GM13977 (cell line): ENCODE measurements at regions not wholly inside any gene's neighbourhood (a gene's known extent, or its start where the extent isn't known, plus 50 kb on each side); places are given as distances from the start of the nearest gene placed in this dataset.

ENCODE experiments used
- DNase-seq: peaks from one replicate; pipeline ENCODE4 v3.0.0; 2012; ENCODE audit warnings: low spot score
- in situ Hi-C: fragments of 300-500 bp; cut with MboI; formaldehyde crosslinking; loops from one replicate; pipeline ENCODE4 v1.12.0; 2022; ENCODE audit warnings: low sequenced_read_pairs, low pct_unique_long_range_greater_than_20kb, mixed read lengths, inconsistent platforms; ENCODE audit not compliant: unreplicated experiment
- TF ChIP-seq, protein P1 (sequence below): IDR thresholded peaks from 2 replicates; pipeline ENCODE4 v1.5.1; 2012; ENCODE audit warnings: mild to moderate bottlenecking, control low read depth; ENCODE audit not compliant: insufficient read depth; ENCODE audit errors: extremely low read depth, missing control alignments

DNA sequence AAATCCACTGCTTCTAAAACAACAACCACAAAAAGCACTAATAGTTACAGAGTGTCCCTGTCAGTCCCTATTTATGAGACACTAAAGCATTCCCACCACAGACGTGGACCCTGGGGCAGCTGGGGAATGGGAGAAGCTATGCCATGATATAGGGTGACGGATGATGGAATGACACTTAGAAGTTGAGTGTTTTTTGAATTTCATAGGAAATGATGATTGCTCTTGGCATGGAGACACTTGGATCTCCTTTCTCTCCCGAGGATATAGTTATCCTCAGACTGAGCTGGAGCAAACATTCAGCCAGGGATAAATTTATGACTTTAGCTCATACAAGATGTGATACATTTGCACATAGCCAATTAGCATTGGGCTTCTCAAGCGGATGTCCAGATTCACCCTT lies 151.2 kb downstream of the EDN3 start:
- TF ChIP-seq, protein P1, sequence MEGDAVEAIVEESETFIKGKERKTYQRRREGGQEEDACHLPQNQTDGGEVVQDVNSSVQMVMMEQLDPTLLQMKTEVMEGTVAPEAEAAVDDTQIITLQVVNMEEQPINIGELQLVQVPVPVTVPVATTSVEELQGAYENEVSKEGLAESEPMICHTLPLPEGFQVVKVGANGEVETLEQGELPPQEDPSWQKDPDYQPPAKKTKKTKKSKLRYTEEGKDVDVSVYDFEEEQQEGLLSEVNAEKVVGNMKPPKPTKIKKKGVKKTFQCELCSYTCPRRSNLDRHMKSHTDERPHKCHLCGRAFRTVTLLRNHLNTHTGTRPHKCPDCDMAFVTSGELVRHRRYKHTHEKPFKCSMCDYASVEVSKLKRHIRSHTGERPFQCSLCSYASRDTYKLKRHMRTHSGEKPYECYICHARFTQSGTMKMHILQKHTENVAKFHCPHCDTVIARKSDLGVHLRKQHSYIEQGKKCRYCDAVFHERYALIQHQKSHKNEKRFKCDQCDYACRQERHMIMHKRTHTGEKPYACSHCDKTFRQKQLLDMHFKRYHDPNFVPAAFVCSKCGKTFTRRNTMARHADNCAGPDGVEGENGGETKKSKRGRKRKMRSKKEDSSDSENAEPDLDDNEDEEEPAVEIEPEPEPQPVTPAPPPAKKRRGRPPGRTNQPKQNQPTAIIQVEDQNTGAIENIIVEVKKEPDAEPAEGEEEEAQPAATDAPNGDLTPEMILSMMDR: no peak
- no peak for DNase-seq
- in situ Hi-C loops: loop anchor here (25.0 kb wide), 1 partner anchor 589 kb away; the partner anchor contains the start of genes GNAS and GNAS-AS1

DNA sequence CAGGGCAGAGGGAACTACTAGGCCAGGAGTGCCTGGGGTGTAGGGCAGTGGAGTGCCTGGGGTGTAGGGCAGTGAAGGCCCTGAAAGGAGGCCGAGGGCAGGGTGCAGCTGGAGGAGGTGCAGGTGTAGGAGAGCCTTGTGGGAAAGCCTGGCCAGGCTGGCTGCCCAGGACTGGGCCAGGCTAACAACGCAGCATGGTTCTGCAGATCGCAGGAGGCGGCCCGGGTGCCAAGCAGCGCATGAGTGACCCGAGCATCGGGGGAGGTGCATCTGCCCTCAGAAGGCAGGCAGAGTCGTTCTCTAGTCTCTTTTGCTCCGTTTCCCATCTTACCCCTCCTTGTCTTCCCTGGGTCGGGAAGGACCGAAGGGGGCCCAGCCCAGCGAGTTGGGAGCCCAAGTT lies 151.5 kb upstream of the PHACTR3 start:
- TF ChIP-seq, protein P1: no peak
- in situ Hi-C loops: loop anchor here (25.0 kb wide), 1 partner anchor 591 kb away; the partner anchor contains the start of genes GNAS and GNAS-AS1
- DNase-seq: no peak

DNA sequence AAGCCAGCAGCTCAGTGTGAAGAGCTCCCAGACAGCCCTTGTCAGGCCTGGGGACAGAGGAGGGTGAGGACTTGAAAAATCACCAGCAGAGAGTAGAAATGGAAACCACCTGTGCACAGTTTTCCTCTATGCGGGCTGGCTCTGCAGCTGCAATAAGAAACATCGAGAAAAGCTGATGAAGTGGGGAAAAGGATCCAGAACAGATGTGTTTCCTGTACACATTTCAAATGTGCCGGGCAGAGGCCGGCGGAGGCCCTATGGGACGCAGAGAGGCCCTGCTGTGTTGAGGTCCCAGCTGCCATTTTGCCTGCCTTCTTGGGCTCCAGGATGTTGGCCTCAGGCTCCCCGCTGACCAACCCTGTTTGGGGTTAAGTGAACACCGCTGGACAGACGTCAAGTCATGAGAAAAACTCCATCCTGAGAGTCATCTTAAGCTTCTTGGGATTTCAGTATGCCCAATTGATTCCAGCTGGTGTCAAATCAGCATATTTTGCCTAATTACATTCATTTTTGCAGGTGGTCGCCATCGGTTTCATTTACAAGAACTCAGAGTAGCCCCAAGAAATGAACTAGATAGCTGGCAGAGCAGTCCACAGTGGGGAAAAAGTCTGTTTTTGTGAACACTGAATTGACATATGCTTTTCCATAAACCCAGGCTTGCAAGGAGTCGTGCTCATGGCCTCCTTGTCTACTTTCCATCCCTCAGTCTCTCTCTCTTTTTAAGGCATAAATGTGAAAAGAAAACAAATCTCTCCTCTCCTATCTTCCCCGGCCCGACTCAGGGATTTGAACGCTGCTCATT lies 150.4 kb upstream of the PHACTR3 start:
- in situ Hi-C loops: loop anchor here (25.0 kb wide), 1 partner anchor 592 kb away; the partner anchor contains the start of genes GNAS and GNAS-AS1
- TF ChIP-seq, protein P1: no peak
- DNase-seq: no peak

DNA sequence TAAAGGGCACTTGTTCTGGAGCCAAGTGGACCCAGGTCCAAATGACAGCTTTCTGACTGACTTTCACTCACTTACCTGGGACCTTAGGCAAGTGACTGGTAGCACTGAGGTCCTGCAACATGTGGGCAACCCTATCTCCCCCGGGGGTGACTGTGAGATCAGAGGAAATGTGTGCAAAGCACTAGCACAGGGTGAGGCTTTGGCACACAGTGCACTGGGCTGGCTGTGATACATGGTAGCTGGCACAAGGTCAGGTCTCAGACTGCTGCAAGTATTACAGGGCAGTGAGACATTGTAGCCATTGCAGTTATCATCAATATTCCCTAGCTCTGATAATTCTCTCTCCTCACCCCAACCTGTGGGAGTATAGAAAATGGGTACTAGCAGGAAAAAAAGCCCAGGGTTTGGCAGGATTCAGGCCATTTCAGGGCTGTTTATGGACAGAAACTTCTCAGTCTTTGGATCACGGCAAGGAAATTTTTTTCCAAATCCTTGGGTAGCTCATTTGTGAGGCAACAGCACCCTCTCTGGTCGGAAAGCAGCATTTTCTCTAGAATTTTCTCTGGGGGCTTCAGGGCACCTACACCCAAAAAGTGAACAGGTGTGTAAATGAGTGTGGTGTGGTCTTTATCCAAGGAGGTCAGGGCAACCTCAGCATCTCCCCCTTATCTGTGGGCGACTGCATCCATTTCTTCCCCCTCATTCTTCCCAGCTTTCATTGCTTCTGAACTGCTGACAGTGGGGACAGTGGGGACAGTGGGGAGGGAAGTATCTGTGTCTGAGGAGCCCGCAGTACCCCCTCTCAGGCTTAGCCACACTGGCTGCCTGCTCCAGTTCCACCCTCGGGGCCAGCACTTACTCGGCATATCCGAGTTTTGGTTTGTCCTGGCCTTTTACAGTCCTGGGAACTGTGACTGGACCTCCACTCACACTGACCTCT lies 148.7 kb upstream of the PHACTR3 start:
- in situ Hi-C loops: loop anchor here (25.0 kb wide), 1 partner anchor 593 kb away; the partner anchor contains the start of genes GNAS and GNAS-AS1
- peak; percentile 48 for DNase-seq
- TF ChIP-seq, protein P1: peak; percentile 46

DNA sequence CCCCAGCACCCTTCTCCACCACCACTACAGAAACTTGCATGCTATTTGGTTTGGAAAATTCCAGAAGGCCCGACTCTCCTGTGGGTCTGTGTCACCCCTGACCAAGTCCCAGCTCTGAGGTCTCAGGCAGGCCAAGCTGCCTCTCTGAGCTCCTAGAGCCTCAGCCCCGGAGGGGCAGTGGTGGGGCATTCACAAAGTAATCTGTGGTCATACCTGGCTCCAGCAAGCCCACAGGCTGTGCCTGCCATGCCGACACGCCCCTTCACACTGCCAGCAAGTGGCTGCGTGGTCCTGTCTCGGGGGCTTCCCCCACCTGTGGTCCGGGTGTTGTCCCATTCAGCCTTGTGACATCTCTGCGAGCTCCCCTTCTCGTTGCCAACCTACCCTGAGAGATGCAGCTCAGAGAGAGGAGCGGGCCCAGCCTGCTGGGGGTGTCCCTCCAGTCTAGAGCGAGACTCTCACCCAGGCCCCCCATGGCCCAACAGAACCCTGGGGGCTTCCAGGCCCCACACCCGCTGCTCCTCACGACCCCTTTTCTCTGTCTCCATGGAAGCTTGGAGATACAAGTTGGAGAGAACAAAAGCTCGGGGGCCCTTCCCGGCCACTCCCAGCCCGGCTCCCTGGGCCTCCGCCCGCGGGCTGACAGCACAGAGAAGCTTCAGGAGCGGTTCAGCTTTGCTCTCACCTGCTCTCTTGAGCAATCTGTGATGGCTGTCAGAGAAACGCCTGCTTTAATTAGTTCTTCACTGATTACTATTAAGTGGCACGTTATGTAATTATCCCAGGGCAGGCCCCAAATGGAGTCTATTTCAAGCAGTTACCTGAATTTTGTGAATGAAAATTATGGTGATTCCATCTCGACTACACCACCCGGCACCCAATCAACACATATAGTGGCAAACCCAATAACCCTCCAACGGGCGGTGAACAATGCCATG lies 147.7 kb upstream of the PHACTR3 start:
- TF ChIP-seq, protein P1: no peak
- no peak for DNase-seq
- in situ Hi-C loops: loop anchor here (25.0 kb wide), 1 partner anchor 594 kb away; the partner anchor contains the start of genes GNAS and GNAS-AS1

DNA sequence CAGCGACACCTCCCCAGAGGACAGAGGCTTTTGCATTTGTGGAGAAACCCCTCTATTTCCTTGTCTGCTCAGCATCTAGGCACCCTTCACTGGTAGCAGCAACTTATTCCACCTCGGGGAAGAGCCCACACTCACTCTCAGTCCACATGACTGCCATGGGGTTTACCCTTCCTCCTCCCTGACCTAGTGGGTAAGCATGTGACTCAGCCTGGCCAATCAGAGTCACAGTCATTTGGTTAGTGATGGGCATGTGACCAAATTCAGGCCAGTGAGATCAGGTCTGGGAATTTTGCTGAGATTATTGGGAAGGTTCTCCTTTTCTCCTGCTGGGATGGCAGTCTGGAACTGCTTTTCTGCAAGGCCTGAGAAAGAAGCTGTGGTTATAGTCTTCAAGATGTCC lies 145.7 kb upstream of the PHACTR3 start:
- no peak for DNase-seq
- in situ Hi-C loops: loop anchor here (25.0 kb wide), 1 partner anchor 596 kb away; the partner anchor contains the start of genes GNAS and GNAS-AS1

More for the DNA sequence above, 145.7 kb upstream of the PHACTR3 start:
- TF ChIP-seq, protein P1: no peak
